Renal pelvis (tissue), 1 donor: ENCODE measurements at regions not wholly inside any gene's neighbourhood (a gene's known extent, or its start where the extent isn't known, plus 50 kb on each side); places are given as distances from the start of the nearest gene placed in this dataset.
"Not testable (repeated sequence)": the region's sequence is repeated elsewhere in the genome, so short reads cannot be mapped to it uniquely, and the experiment has no call there.

Source experiments
- DNase-seq: peaks from one replicate; pipeline ENCODE4 v3.0.0-alpha.2; 2013

GRCh38 chr2:7755879-7756278 is 838.7 kb downstream of the RNF144A start:
- no peak for DNase-seq

DNA sequence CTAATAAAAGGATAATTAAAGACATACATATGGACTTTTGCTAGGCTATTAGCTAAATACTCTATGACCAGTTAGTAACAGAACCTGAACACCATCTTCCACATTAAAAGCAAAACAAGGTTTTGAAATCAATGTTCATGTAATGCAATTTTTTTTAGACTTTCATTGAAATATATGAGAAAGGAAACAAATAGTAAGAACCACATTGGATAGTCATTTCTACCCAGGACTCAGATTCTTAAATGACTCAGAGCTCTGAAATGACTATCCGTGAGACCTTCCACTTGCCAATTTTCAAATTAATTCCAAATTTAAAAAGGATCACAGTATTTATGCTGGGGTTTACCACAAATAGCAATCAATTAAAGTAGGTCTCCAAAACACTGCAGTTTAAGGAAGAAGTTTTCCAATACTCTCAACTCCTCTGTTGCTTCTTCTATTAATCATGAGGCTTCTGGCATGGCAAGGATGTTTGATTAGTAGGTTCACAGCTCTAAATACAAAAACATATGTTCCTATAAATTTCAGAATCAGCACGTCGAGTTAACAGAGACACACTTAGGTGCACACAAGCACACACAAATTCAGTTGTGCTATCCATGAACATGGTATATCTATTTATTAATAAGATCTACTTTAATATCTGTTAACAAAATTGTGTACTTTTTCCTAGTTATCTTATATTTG is 841.0 kb downstream of the RNF144A start:
- no peak for DNase-seq

DNA sequence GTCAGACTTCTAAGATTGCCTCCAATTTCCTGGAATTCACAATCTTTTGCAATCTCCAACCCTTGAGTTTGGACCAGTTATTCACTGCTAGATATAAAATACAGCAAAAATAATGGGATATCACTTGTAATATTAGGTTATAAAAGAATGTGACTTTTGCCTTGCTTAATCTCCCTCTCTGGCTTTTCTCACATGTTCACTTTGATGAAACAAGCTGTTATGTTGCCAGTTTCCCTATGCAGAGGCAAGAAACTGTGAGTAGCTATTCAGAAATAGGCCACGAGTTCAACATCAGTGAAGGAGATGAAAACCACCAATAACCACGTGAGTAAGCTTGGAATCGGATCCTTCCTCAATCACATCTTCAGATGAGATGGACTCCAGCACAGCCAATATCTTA is 842.7 kb downstream of the RNF144A start:
- no peak for DNase-seq

- DNase-seq: not testable (repeated sequence)
These were observed 846.2 kb downstream of the RNF144A start for GRCh38 chr2:7763418-7763817.

GRCh38 chr2:7765236-7765635 is 848.0 kb downstream of the RNF144A start:
- DNase-seq: no peak

DNA sequence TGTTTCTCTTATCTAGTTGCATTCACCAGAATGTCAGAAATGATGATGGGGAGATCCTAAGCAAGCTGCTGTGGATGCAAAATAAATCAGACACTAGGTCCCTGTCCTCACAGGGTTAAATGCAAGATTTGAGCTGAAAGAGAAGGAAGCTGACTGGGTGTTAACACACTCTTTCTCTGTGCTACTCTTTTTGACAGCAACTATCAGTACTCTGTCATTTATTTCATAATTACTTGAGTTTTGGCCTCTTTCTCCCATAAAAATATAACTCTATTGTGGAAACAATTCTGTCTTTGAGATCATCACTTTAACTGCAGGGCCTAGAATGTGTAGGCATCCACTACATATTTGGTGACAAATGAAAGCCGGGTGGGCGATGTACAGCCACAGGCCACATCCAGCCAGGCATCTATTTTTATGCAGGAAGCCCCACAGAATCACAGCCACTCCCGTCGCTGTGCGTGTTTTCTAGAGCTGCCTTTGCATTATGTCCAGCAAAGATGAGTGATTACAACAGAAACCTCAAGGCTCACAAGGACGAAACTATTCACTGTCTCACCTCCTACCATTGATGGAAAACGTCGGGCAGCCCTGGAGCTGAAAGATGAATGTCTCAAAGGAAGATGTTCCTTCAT is 849.0 kb downstream of the RNF144A start:
- no peak for DNase-seq

GRCh38 chr2:7766978-7767565 is 849.9 kb downstream of the RNF144A start:
- DNase-seq: no peak

- no peak for DNase-seq
These were observed 850.7 kb downstream of the RNF144A start for GRCh38 chr2:7767902-7768301.

- no peak for DNase-seq
These were observed 854.6 kb downstream of the RNF144A start for GRCh38 chr2:7771781-7772180.

- DNase-seq: no peak
These were observed 856.4 kb downstream of the RNF144A start for GRCh38 chr2:7773362-7774360.

GRCh38 chr2:7774481-7774880 is 857.3 kb downstream of the RNF144A start:
- DNase-seq: no peak

DNA sequence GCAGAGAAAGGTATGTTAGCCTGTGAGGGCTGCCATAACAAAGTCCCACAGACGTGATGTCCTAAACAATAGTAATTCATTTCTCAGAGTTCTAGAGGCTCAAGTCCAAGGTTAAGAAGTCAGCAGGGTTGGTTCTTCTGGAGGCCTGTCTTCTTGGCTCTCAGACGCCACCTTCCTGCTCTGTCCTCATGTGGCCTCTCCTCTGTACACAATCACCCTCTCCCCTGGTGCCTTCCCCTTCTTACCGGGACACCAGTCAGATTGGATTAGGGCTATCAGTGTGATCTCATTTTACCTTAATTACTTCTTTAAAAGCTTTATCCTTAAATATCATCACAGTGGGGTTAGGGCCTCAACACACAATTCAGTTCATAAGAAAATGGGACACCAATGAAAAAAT is 860.5 kb downstream of the RNF144A start:
- no peak for DNase-seq

- DNase-seq: no peak
These were observed 863.1 kb downstream of the RNF144A start for GRCh38 chr2:7780321-7780720.

GRCh38 chr2:7785700-7786099 is 868.5 kb downstream of the RNF144A start:
- no peak for DNase-seq

GRCh38 chr2:7788736-7789135 is 871.5 kb downstream of the RNF144A start:
- DNase-seq: no peak

DNA sequence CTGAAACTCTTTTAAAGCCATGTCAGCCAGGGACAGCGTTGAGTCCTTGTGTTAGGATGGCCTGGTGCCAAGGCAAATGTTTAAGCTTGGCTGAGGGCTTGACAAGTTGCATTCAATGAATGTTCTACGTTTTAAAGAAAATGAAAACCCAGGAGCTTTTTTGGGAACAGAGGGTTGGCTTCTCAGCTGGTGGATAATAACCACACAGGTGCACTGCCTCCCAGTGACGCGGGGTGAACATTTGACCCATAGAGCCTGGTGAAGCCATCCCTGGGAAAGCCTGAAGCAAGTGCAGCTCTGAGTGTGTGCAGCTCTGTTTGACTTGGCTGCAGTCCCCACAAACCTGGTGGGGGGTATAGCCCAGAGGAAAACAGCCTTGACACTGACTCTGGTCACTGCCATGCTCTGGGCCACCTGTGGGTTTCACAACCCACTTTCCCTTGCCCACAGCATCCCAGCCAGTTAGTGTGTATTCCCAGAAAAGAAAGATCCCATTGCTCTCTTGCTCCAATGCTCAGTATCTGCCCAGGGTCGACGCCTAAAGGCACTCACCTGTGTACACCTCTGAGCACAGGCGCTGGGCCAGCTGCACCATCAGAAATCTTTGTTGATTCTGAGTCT is 874.9 kb downstream of the RNF144A start:
- DNase-seq: peak; percentile 16

- DNase-seq: peak; percentile 19
These were observed 878.8 kb downstream of the RNF144A start for GRCh38 chr2:7795778-7796563.

DNA sequence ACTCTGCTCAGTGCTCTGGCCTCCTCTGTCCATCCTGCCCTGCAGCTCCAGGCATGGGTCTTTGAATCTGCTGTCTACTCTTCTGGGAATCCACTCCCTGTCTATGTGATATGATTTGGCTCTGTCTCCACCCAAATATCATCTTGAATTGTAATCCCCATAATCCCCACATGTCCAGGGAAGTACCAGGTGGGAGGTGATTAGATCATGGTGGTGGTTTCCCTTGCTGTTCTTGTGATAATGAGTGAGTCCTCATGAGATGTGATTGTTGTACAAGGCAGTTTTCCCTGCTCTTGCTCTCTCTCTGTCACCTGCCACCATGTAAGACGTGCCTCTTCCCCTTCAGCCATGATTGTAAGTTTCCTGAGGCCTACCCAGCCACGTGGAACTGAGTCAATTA is 881.8 kb upstream of the ID2 start:
- no peak for DNase-seq

GRCh38 chr2:7801212-7801611 is 880.6 kb upstream of the ID2 start:
- DNase-seq: no peak

DNA sequence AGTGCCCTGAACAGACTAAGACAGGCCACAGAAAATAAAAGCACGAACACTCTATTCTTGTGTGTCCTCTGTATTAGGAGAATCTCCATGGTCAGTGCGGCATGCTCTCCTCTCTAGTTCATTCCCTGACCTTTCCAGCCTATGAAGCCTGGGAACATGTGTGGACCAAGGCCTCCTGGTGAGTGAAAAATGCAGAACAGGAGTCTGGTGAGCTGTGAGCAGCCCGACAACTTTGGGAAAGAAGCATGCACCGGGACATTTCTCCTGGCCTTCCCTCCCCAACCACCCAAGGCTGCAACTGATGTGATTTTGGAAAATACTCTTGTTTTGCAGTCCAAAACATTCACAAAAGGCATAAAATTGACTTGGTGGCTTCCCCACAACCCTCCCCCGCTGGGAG is 878.3 kb upstream of the ID2 start:
- DNase-seq: no peak

DNA sequence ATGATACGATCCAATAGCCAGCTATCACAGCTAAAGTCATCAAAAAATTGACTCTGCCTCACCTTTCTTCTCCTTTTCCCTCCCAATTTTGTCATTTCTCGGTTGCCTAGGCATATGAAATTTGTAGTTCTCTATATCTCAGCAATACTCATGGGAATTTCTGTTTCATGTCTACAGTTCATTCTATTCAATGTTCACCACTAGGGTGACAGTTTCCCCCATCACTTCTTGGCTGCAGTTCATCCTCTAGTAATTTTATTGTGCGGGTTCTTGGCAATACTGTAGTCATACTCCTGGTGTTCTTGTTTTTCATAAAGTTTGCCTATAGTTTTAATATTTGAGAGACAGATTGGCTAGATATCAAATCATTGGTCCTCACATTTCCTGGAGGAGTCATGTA is 872.2 kb upstream of the ID2 start:
- no peak for DNase-seq
